HEK293 (cell line): ENCODE measurements at regions not wholly inside any gene's neighbourhood (a gene's known extent, or its start where the extent isn't known, plus 50 kb on each side); places are given as distances from the start of the nearest gene placed in this dataset.

ENCODE experiments used
- CTCF ChIP-seq: fragments of 450-650 bp; formaldehyde crosslinking; IDR thresholded peaks from 2 replicates; pipeline ENCODE4 v1.5.1; 2016; ENCODE audit warnings: missing biosample characterization, missing genetic modification characterization
- TCF7L2 ChIP-seq: IDR thresholded peaks from 2 replicates; pipeline ENCODE4 v1.6.1; 2011; ENCODE audit warnings: low read depth, mild to moderate bottlenecking, inconsistent platforms, low read length, moderate library complexity, borderline replicate concordance
- ZFP41 ChIP-seq: fragments of 450-650 bp; formaldehyde crosslinking; IDR thresholded peaks from 2 replicates; pipeline ENCODE4 v1.5.1; 2016; ENCODE audit warnings: missing biosample characterization, missing genetic modification characterization, borderline replicate concordance
- ZIC2 ChIP-seq: fragments of 450-650 bp; formaldehyde crosslinking; IDR thresholded peaks from 2 replicates; pipeline ENCODE4 v1.5.1; 2016; ENCODE audit warnings: missing biosample characterization, missing genetic modification characterization
- ZNF394 ChIP-seq: fragments of 450-650 bp; formaldehyde crosslinking; IDR thresholded peaks from 2 replicates; pipeline ENCODE4 v1.5.1; 2016; ENCODE audit warnings: missing biosample characterization, missing genetic modification characterization, mild to moderate bottlenecking, moderate library complexity, borderline replicate concordance
- ZNF561 ChIP-seq: fragments of 450-650 bp; IDR thresholded peaks from 2 replicates; pipeline ENCODE4 v1.5.1; 2018; ENCODE audit warnings: missing biosample characterization, missing genetic modification characterization, borderline replicate concordance
- ZNF707 ChIP-seq: fragments of 450-650 bp; formaldehyde crosslinking; IDR thresholded peaks from 2 replicates; pipeline ENCODE4 v1.5.1; 2016; ENCODE audit warnings: missing biosample characterization, missing genetic modification characterization

DNA sequence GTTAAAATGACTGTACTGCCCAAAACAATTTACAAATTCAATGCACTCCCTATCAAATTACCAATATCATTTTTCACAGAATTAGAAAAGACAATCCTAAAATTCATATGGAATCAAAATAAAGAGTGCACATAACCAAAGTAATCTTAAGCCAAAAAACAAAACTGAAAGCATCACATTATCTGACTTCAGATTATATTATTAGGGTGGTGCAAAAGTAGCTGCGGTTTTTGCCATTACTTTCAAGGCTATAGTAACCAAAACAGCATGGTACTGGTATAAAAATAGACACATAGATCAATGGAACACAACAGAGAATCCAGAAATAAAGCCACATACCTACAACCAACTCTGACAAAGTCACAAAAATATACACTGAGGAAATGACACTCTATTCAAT lies 396.6 kb downstream of the EIPR1 start:
- TF ChIP-seq CTCF (tag by site-specific recombination), result no peak
- no peak for TF ChIP-seq TCF7L2
- TF ChIP-seq ZNF561 (tag by site-specific recombination), result no peak
- TF ChIP-seq ZIC2 (tag by site-specific recombination), result no peak
- no peak for TF ChIP-seq ZFP41 (tag by site-specific recombination)
- no peak for TF ChIP-seq ZNF394 (tag by site-specific recombination)
- TF ChIP-seq ZNF707 (tag by site-specific recombination), result no peak
